K562 (cell line): ENCODE measurements at regions not wholly inside any gene's neighbourhood (a gene's known extent, or its start where the extent isn't known, plus 50 kb on each side); places are given as distances from the start of the nearest gene placed in this dataset.

Source experiments
- HDAC6 ChIP-seq: IDR thresholded peaks from 2 replicates; pipeline ENCODE4 v1.6.1; 2012; ENCODE audit warnings: low read depth, mild to moderate bottlenecking, control low read depth, inconsistent platforms, low read length, moderate library complexity
- HIVEP1 ChIP-seq: fragments of 250-450 bp; sonication (Bioruptor Pico); IDR thresholded peaks from 2 replicates; pipeline ENCODE4 v1.4.0; 2020; ENCODE audit warnings: mild to moderate bottlenecking
- KDM1A ChIP-seq, 2 experiments: fragments of 450-650 bp; IDR thresholded peaks; 2 replicates each; pipeline ENCODE4 v1.6.1; 2016; ENCODE audit warnings: mild to moderate bottlenecking in 2 of 2
- MAFG ChIP-seq: fragments of 450-650 bp; conservative IDR thresholded peaks from 2 replicates; pipeline ENCODE4 v1.6.1; 2016; ENCODE audit warnings: missing genetic modification characterization, missing compliant biosample characterization
- MCM3 ChIP-seq: fragments of 450-650 bp; IDR thresholded peaks from 2 replicates; pipeline ENCODE4 v1.6.1; 2016
- MTA2 ChIP-seq: fragments of 450-650 bp; IDR thresholded peaks from 2 replicates; pipeline ENCODE4 v1.6.1; 2016; ENCODE audit warnings: low read depth
- POLR2AphosphoS5 ChIP-seq: IDR thresholded peaks from 2 replicates; pipeline ENCODE4 v1.6.1; 2011; ENCODE audit warnings: mild to moderate bottlenecking, low read depth, low read length, moderate library complexity; ENCODE audit not compliant: control insufficient read depth, insufficient read depth
- ZC3H4 ChIP-seq: sonication (generic); formaldehyde crosslinking; IDR thresholded peaks from 2 replicates; pipeline ENCODE4 v1.9.0; 2021; ENCODE audit warnings: missing genetic modification reagents, borderline replicate concordance
- TF ChIP-seq, protein P1 (sequence below): sonication (generic); formaldehyde crosslinking; IDR thresholded peaks from 2 replicates; pipeline ENCODE4 v1.8.1; 2023; ENCODE audit warnings: mild to moderate bottlenecking, missing genetic modification reagents
- TF ChIP-seq, protein P2 (sequence below), 3 experiments: IDR thresholded peaks in 2 of 3; conservative IDR thresholded peaks in 1 of 3; 2 replicates each; pipeline ENCODE4 v1.5.1; 2011 to 2012; ENCODE audit warnings: low read length in 3 of 3, mild to moderate bottlenecking in 3 of 3, control low read depth in 2 of 3, improper control_type of control experiment in 1 of 3, inconsistent platforms in 1 of 3, low read depth in 1 of 3, mixed read lengths in 1 of 3, moderate library complexity in 1 of 3; ENCODE audit not compliant: insufficient read depth in 2 of 3
- TF ChIP-seq, protein P3 (sequence below): fragments of 250-450 bp; sonication (Bioruptor Pico); IDR thresholded peaks from 2 replicates; pipeline ENCODE4 v1.4.0; 2020
- TF ChIP-seq, protein P4 (sequence below): fragments of 450-650 bp; formaldehyde crosslinking; IDR thresholded peaks from 2 replicates; pipeline ENCODE4 v1.4.0; 2020; ENCODE audit warnings: mild to moderate bottlenecking, moderate library complexity

DNA sequence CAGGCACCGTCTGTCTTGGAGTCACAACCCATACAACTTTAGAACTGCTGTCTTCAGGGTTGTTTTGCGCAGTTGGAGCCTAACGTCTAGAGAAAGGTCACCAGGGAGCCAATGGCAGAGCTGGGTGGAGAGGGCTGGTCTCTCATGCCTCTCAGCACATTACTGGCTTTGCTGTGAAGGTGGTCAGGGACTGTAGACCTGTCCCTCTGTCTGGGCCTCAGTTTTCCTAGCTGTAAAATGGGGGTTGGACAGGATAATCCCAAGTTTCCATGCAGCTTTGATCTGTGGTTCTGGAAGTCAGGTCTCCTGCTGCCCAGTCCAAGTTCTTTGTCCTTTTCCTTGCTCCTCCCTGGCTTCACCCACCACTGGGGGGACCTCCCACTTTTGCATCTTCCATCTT lies 52.2 kb upstream of the EPB41L1 start:
- TF ChIP-seq KDM1A (IDR thresholded peaks at IDR 0.05) (peak; percentile 14 to 45; a peak in 1 of 4 replicates), POLR2AphosphoS5 (no peak), MCM3 (no peak), ZC3H4 (CRISPR knock-in tag) (no peak), MTA2 (no peak), HDAC6 (no peak), HIVEP1 (CRISPR knock-in tag) (no peak), MAFG (tag) (no peak)
- TF ChIP-seq, protein P1, sequence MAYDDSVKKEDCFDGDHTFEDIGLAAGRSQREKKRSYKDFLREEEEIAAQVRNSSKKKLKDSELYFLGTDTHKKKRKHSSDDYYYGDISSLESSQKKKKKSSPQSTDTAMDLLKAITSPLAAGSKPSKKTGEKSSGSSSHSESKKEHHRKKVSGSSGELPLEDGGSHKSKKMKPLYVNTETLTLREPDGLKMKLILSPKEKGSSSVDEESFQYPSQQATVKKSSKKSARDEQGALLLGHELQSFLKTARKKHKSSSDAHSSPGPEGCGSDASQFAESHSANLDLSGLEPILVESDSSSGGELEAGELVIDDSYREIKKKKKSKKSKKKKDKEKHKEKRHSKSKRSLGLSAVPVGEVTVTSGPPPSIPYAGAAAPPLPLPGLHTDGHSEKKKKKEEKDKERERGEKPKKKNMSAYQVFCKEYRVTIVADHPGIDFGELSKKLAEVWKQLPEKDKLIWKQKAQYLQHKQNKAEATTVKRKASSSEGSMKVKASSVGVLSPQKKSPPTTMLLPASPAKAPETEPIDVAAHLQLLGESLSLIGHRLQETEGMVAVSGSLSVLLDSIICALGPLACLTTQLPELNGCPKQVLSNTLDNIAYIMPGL, result no peak
- TF ChIP-seq, protein P2, sequence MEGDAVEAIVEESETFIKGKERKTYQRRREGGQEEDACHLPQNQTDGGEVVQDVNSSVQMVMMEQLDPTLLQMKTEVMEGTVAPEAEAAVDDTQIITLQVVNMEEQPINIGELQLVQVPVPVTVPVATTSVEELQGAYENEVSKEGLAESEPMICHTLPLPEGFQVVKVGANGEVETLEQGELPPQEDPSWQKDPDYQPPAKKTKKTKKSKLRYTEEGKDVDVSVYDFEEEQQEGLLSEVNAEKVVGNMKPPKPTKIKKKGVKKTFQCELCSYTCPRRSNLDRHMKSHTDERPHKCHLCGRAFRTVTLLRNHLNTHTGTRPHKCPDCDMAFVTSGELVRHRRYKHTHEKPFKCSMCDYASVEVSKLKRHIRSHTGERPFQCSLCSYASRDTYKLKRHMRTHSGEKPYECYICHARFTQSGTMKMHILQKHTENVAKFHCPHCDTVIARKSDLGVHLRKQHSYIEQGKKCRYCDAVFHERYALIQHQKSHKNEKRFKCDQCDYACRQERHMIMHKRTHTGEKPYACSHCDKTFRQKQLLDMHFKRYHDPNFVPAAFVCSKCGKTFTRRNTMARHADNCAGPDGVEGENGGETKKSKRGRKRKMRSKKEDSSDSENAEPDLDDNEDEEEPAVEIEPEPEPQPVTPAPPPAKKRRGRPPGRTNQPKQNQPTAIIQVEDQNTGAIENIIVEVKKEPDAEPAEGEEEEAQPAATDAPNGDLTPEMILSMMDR (IDR thresholded peaks at IDR 0.05 in 2 of 3, conservative IDR thresholded peaks at IDR 0.05 in 1 of 3; ENCODE audit: insufficient read depth in 2 of 3, low read depth in 1 of 3, low read length in 3 of 3), result no peak
- TF ChIP-seq, protein P3, sequence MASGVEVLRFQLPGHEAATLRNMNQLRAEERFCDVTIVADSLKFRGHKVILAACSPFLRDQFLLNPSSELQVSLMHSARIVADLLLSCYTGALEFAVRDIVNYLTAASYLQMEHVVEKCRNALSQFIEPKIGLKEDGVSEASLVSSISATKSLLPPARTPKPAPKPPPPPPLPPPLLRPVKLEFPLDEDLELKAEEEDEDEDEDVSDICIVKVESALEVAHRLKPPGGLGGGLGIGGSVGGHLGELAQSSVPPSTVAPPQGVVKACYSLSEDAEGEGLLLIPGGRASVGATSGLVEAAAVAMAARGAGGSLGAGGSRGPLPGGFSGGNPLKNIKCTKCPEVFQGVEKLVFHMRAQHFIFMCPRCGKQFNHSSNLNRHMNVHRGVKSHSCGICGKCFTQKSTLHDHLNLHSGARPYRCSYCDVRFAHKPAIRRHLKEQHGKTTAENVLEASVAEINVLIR (CRISPR knock-in tag), result no peak
- TF ChIP-seq, protein P4, sequence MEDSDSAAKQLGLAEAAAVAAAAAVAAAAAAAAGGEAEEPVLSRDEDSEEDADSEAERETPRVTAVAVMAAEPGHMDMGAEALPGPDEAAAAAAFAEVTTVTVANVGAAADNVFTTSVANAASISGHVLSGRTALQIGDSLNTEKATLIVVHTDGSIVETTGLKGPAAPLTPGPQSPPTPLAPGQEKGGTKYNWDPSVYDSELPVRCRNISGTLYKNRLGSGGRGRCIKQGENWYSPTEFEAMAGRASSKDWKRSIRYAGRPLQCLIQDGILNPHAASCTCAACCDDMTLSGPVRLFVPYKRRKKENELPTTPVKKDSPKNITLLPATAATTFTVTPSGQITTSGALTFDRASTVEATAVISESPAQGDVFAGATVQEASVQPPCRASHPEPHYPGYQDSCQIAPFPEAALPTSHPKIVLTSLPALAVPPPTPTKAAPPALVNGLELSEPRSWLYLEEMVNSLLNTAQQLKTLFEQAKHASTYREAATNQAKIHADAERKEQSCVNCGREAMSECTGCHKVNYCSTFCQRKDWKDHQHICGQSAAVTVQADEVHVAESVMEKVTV, result no peak
